Osteoblast (primary cell): ENCODE measurements at regions not wholly inside any gene's neighbourhood (a gene's known extent, or its start where the extent isn't known, plus 50 kb on each side); places are given as distances from the start of the nearest gene placed in this dataset.

Experiments used
- DNase-seq: peaks from one replicate; pipeline ENCODE4 v3.0.0; 2011; ENCODE audit warnings: low spot score, mixed read lengths; ENCODE audit not compliant: insufficient read length; ENCODE audit errors: missing footprints
- H2AFZ ChIP-seq: 2 replicates; pipeline ENCODE4 v1.6.0; 2011; ENCODE audit warnings: mild to moderate bottlenecking, low read length
- H3K27ac ChIP-seq: 2 replicates; pipeline ENCODE4 v1.5.1; 2011; ENCODE audit warnings: mild to moderate bottlenecking, low read depth, low read length, moderate library complexity
- H3K27me3 ChIP-seq: 2 replicates; pipeline ENCODE4 v1.6.0; 2012; ENCODE audit warnings: mild to moderate bottlenecking, control low read depth, inconsistent platforms, low read length, moderate library complexity; ENCODE audit not compliant: insufficient read depth
- H3K36me3 ChIP-seq: 2 replicates; pipeline ENCODE4 v1.5.1; 2011; ENCODE audit warnings: mild to moderate bottlenecking, low read length, control low read depth, moderate library complexity; ENCODE audit not compliant: insufficient read depth
- H3K4me1 ChIP-seq: 2 replicates; pipeline ENCODE4 v1.5.1; 2011; ENCODE audit warnings: mild to moderate bottlenecking, low read length, control low read depth, moderate library complexity; ENCODE audit not compliant: insufficient read depth
- H3K4me2 ChIP-seq: 2 replicates; pipeline ENCODE4 v1.6.0; 2011; ENCODE audit warnings: mild to moderate bottlenecking, low read length; ENCODE audit not compliant: insufficient read depth
- H3K4me3 ChIP-seq: fragments of 200-600 bp; sonication (generic); 3 replicates; pipeline ENCODE4 v1.5.1; 2012; ENCODE audit warnings: mild to moderate bottlenecking, low read length, inconsistent platforms; ENCODE audit not compliant: insufficient read depth
- H3K79me2 ChIP-seq: 2 replicates; pipeline ENCODE4 v1.6.0; 2012; ENCODE audit warnings: mild to moderate bottlenecking, low read length, control low read depth, inconsistent platforms; ENCODE audit not compliant: insufficient read depth
- H3K9me3 ChIP-seq: 2 replicates; pipeline ENCODE4 v1.5.1; 2011; ENCODE audit warnings: low read depth, low read length, control low read depth
- H4K20me1 ChIP-seq: 2 replicates; pipeline ENCODE4 v1.6.0; 2012; ENCODE audit warnings: mild to moderate bottlenecking, low read length, control low read depth; ENCODE audit not compliant: insufficient read depth
- CTCF ChIP-seq: IDR thresholded peaks from 2 replicates; pipeline ENCODE4 v1.5.1; 2011; ENCODE audit warnings: mild to moderate bottlenecking, low read depth, low read length, moderate library complexity; ENCODE audit errors: extremely low read depth

DNA sequence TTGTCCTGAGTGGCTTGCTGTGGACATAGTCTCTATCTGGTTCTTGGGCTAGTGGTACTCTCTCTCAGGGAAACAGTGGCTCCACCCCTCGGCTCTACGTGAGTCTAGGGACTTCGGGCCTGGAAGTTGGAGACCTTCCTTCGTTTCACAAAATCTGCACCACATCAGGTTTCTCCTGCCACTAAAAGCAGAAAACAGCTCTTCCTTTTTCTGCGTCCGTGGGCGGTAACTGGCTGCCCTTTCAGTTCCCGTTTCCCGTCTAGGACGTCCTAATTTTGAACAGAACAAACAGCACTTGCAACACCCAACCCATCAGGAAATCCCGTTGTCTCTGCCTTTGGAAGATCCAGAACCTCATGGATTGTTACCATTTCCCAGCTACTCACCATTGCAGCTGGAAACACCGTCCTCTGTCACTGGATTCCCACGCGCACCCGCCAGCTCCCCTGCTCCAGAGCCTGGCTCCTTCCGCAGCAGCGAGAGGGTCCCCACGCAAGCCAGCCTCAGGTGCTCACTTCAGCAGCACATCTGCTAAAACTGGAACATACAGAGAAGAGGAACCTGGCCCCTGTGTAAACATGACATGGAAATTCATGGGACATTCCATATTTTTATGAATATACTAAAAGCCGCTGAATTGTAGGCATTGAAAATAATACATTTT lies 311.4 kb upstream of the AKR1E2 start:
- H3K36me3 ChIP-seq, result no peaks in the 10 kb centered on the region
- H2AFZ ChIP-seq, result peak overlapping the region; percentile 38
- H3K4me3 ChIP-seq, result no peak overlapping the region
- DNase-seq, result no peak
- H3K79me2 ChIP-seq, result no peaks in the 10 kb centered on the region
- H3K4me2 ChIP-seq, result no peak overlapping the region
- no peaks in the 10 kb centered on the region for H3K27me3 ChIP-seq
- H3K9me3 ChIP-seq, result no peaks in the 10 kb centered on the region
- no peaks in the 10 kb centered on the region for H4K20me1 ChIP-seq
- no peak for TF ChIP-seq CTCF
- H3K27ac ChIP-seq, result no peak overlapping the region
- H3K4me1 ChIP-seq, result peaks cover 6% of the 10 kb centered on the region

- H2AFZ ChIP-seq, result peak overlapping the region; percentile 70
- H3K9me3 ChIP-seq, result no peaks in the 10 kb centered on the region
- DNase-seq, result peak; percentile 75
- H3K4me1 ChIP-seq, result peaks cover 6% of the 10 kb centered on the region
- no peaks in the 10 kb centered on the region for H3K27me3 ChIP-seq
- H3K4me3 ChIP-seq, result no peak overlapping the region
- H4K20me1 ChIP-seq, result no peaks in the 10 kb centered on the region
- TF ChIP-seq CTCF, result peak; percentile 81
- peak overlapping the region; percentile 33 for H3K4me2 ChIP-seq
- H3K27ac ChIP-seq, result peak overlapping the region; percentile 4
- H3K36me3 ChIP-seq, result no peaks in the 10 kb centered on the region
- H3K79me2 ChIP-seq, result no peaks in the 10 kb centered on the region
Measured at GRCh38 chr10:4512671-4513240, 313.3 kb upstream of the AKR1E2 start.

GRCh38 chr10:4512196-4512595 lies 313.8 kb upstream of the AKR1E2 start:
- Histone ChIP-seq H3K27me3 (no peaks in the 10 kb centered on the region), H4K20me1 (no peaks in the 10 kb centered on the region), H3K4me1 (peaks cover 6% of the 10 kb centered on the region), H3K36me3 (no peaks in the 10 kb centered on the region), H3K4me2 (no peak overlapping the region), H3K4me3 (no peak overlapping the region), H2AFZ (no peak overlapping the region), H3K79me2 (no peaks in the 10 kb centered on the region), H3K27ac (peak overlapping the region; percentile 4), H3K9me3 (no peaks in the 10 kb centered on the region)
- no peak for TF ChIP-seq CTCF
- no peak for DNase-seq

- no peak overlapping the region for H3K4me2 ChIP-seq
- no peaks in the 10 kb centered on the region for H3K79me2 ChIP-seq
- no peaks in the 10 kb centered on the region for H3K36me3 ChIP-seq
- peaks cover 6% of the 10 kb centered on the region for H3K4me1 ChIP-seq
- no peaks in the 10 kb centered on the region for H4K20me1 ChIP-seq
- no peaks in the 10 kb centered on the region for H3K27me3 ChIP-seq
- H3K4me3 ChIP-seq, result no peak overlapping the region
- TF ChIP-seq CTCF, result no peak
- H2AFZ ChIP-seq, result no peak overlapping the region
- DNase-seq, result no peak
- H3K9me3 ChIP-seq, result no peaks in the 10 kb centered on the region
- no peak overlapping the region for H3K27ac ChIP-seq
Measured at GRCh38 chr10:4511509-4511908, 314.5 kb upstream of the AKR1E2 start.
